SK-N-SH (cell line): ENCODE measurements at regions not wholly inside any gene's neighbourhood (a gene's known extent, or its start where the extent isn't known, plus 50 kb on each side); places are given as distances from the start of the nearest gene placed in this dataset.

Source experiments
- CTCF ChIA-PET: fragments of 300-600, 350-600 bp; formaldehyde crosslinking; extraction: SDS; loops from one replicate; lab custom pipeline; 2021; lab: Yijun Ruan, JAX
- POLR2A ChIA-PET: fragments of 350-600 bp; sonication (Branson Sonifier 250); formaldehyde crosslinking; extraction: SDS; loops from one replicate; lab custom pipeline; 2020; ENCODE audit warnings: antibody characterized with exemption, inconsistent platforms; lab: Yijun Ruan, JAX
- DNase-seq: peaks from one replicate; pipeline ENCODE4 v3.0.0; 2012
- H2AFZ ChIP-seq: fragments of 200-600 bp; sonication (generic); 2 replicates; pipeline ENCODE4 v1.8.1; 2016; ENCODE audit warnings: antibody characterized with exemption, mild to moderate bottlenecking, low read depth
- H3F3A ChIP-seq: fragments of 200-600 bp; sonication (generic); replicated peaks from 2 replicates; pipeline ENCODE3; 2016; ENCODE audit warnings: antibody characterized with exemption, mild to moderate bottlenecking; ENCODE audit not compliant: insufficient read depth
- H3K27ac ChIP-seq, 2 experiments: fragments of 200-500 bp in 1 of 2; fragments of 200-600 bp in 1 of 2; sonication (Bioruptor generic) in 1 of 2; sonication (generic), shearing (Covaris generic) in 1 of 2; 2 replicates each; pipeline versions ENCODE4 v1.5.1 to v1.6.1; 2014 to 2016; ENCODE audit warnings: low read depth in 2 of 2, inconsistent platforms in 1 of 2, low read length in 1 of 2, mild to moderate bottlenecking in 1 of 2, mixed read lengths in 1 of 2
- H3K27me3 ChIP-seq: fragments of 200-600 bp; sonication (generic), shearing (Covaris generic); 2 replicates; pipeline ENCODE4 v1.6.1; 2016; ENCODE audit warnings: mixed run types; ENCODE audit not compliant: insufficient read depth
- H3K36me3 ChIP-seq, 2 experiments: fragments of 200-500 bp in 1 of 2; fragments of 200-600 bp in 1 of 2; sonication (Bioruptor generic) in 1 of 2; sonication (generic) in 1 of 2; replicated peaks in 1 of 2; 2 replicates each; pipeline versions ENCODE3 to v1.5.1; 2014 to 2016; ENCODE audit warnings: low read length in 1 of 2, mild to moderate bottlenecking in 1 of 2; ENCODE audit not compliant: insufficient read depth in 2 of 2, control insufficient read depth in 1 of 2
- H3K4me1 ChIP-seq, 2 experiments: fragments of 200-500 bp in 1 of 2; fragments of 200-600 bp in 1 of 2; sonication (Bioruptor generic) in 1 of 2; sonication (generic), shearing (Covaris generic) in 1 of 2; 2 replicates each; pipeline versions ENCODE4 v1.5.1 to v1.6.1; 2014 to 2016; ENCODE audit warnings: low read depth in 1 of 2, low read length in 1 of 2, mixed run types in 1 of 2; ENCODE audit not compliant: insufficient read depth in 2 of 2, control insufficient read depth in 1 of 2
- H3K4me2 ChIP-seq: fragments of 200-600 bp; sonication (generic), shearing (Covaris generic); 2 replicates; pipeline ENCODE4 v1.6.1; 2017; ENCODE audit warnings: mixed run types
- H3K4me3 ChIP-seq, 2 experiments: fragments of 200-500 bp in 1 of 2; fragments of 200-600 bp in 1 of 2; sonication (Bioruptor generic) in 1 of 2; sonication (generic), shearing (Covaris generic) in 1 of 2; 2 replicates each; pipeline versions ENCODE4 v1.5.1 to v1.8.1; 2014 to 2016; ENCODE audit warnings: low read depth in 2 of 2, inconsistent platforms in 1 of 2, low read length in 1 of 2, mild to moderate bottlenecking in 1 of 2, mixed read lengths in 1 of 2, moderate library complexity in 1 of 2
- H3K79me2 ChIP-seq: fragments of 200-600 bp; sonication (generic); 2 replicates; pipeline ENCODE4 v1.8.1; 2017; ENCODE audit warnings: mild to moderate bottlenecking; ENCODE audit not compliant: insufficient read depth
- H3K9ac ChIP-seq: fragments of 200-600 bp; sonication (generic); 2 replicates; pipeline ENCODE4 v1.6.1; 2017; ENCODE audit warnings: mixed run types
- H3K9me2 ChIP-seq: fragments of 200-600 bp; sonication (generic); 2 replicates; pipeline ENCODE4 v1.6.1; 2017; ENCODE audit warnings: mixed run types
- H3K9me3 ChIP-seq: fragments of 200-600 bp; sonication (generic); 2 replicates; pipeline ENCODE4 v1.6.1; 2017; ENCODE audit warnings: mixed run types, mild to moderate bottlenecking, moderate library complexity
- H4K20me1 ChIP-seq: fragments of 200-600 bp; sonication (generic); 2 replicates; pipeline ENCODE4 v1.6.1; 2017; ENCODE audit warnings: mild to moderate bottlenecking, mixed run types; ENCODE audit not compliant: insufficient read depth
- CHD2 ChIP-seq: fragments of 150-350 bp; IDR thresholded peaks from 2 replicates; pipeline ENCODE4 v1.6.1; 2018; ENCODE audit warnings: low read length; ENCODE audit not compliant: partially characterized antibody
- CTCF ChIP-seq: fragments of 200-600 bp; sonication (generic); IDR thresholded peaks from 2 replicates; pipeline ENCODE4 v1.6.1; 2017; ENCODE audit warnings: antibody characterized with exemption, mild to moderate bottlenecking, moderate library complexity
- ELF1 ChIP-seq: IDR thresholded peaks from 2 replicates; pipeline ENCODE4 v1.4.0; 2012
- FOXJ3 ChIP-seq: sonication (generic); formaldehyde crosslinking; IDR thresholded peaks from 2 replicates; pipeline ENCODE4 v1.5.1; 2020; ENCODE audit warnings: mild to moderate bottlenecking, missing genetic modification reagents
- GABPA ChIP-seq: IDR thresholded peaks from 2 replicates; pipeline ENCODE4 v1.4.0; 2012; ENCODE audit warnings: low read depth, mild to moderate bottlenecking
- GATA2 ChIP-seq: sonication (generic); formaldehyde crosslinking; IDR thresholded peaks from 2 replicates; pipeline ENCODE4 v1.5.0; 2020; ENCODE audit warnings: mild to moderate bottlenecking, missing genetic modification reagents
- IRF3 ChIP-seq: fragments of 150-350 bp; IDR thresholded peaks from 2 replicates; pipeline ENCODE4 v1.6.1; 2016; ENCODE audit warnings: mild to moderate bottlenecking, low read depth, low read length
- JUND ChIP-seq: IDR thresholded peaks from 2 replicates; pipeline ENCODE4 v1.4.0; 2012
- MEF2A ChIP-seq: IDR thresholded peaks from 2 replicates; pipeline ENCODE4 v1.4.0; 2012; ENCODE audit warnings: low read depth, borderline replicate concordance
- PBX3 ChIP-seq: IDR thresholded peaks from 2 replicates; pipeline ENCODE4; 2012
- REST ChIP-seq: IDR thresholded peaks from 2 replicates; pipeline ENCODE4 v1.6.1; 2012; ENCODE audit warnings: mild to moderate bottlenecking, low read depth, low read length, moderate library complexity
- RXRA ChIP-seq: IDR thresholded peaks from 2 replicates; pipeline ENCODE4 v1.4.0; 2012; ENCODE audit warnings: low read depth, mild to moderate bottlenecking, borderline replicate concordance
- SMC3 ChIP-seq: IDR thresholded peaks from 2 replicates; pipeline ENCODE4 v1.6.1; 2012; ENCODE audit warnings: low read depth, low read length, improper control_type of control experiment
- TEAD4 ChIP-seq: IDR thresholded peaks from 2 replicates; pipeline ENCODE4 v1.4.0; 2012; ENCODE audit warnings: mild to moderate bottlenecking, borderline replicate concordance; ENCODE audit not compliant: insufficient read depth
- USF2 ChIP-seq: fragments of 150-350 bp; IDR thresholded peaks from 2 replicates; pipeline ENCODE4 v1.6.1; 2017; ENCODE audit warnings: antibody characterized with exemption, low read length, low read depth, borderline replicate concordance
- ZBTB33 ChIP-seq: IDR thresholded peaks from 2 replicates; pipeline ENCODE4 v1.4.0; 2012; ENCODE audit warnings: low read depth, borderline replicate concordance
- WGBS: methylation state at CpG from one replicate; pipeline ENCODE4 v1.1.6; 2017; ENCODE audit warnings: low lambda C conversion rate; 5-methylcytosine and 5-hydroxymethylcytosine counted together

- TF ChIP-seq MEF2A (no peak), USF2 (no peak), ZBTB33 (no peak), RXRA (no peak), CHD2 (no peak), ELF1 (no peak), IRF3 (no peak), CTCF (no peak), SMC3 (no peak), PBX3 (no peak), JUND (no peak), FOXJ3 (CRISPR knock-in tag) (no peak), GATA2 (CRISPR knock-in tag) (no peak), REST (no peak), GABPA (no peak), TEAD4 (no peak)
- WGBS = 76% methylated on average over 2 of the region's 2 CpGs
- Histone ChIP-seq H3K27me3 (no peaks in the 10 kb centered on the region), H3K4me1 (peaks cover 0 to 16% of the 10 kb centered on the region in 2 experiments; a peak in 2 of 4 replicates), H3K9me2 (no peaks in the 10 kb centered on the region), H3F3A (peaks cover 23% of the 10 kb centered on the region), H3K4me3 (no peak overlapping the region), H3K79me2 (no peaks in the 10 kb centered on the region), H3K9me3 (no peaks in the 10 kb centered on the region), H4K20me1 (no peaks in the 10 kb centered on the region), H3K4me2 (no peak overlapping the region), H3K36me3 (no peaks in the 10 kb centered on the region), H2AFZ (no peak overlapping the region), H3K27ac (no peak overlapping the region), H3K9ac (no peak overlapping the region)
- no peak for DNase-seq
- POLR2A ChIA-PET = interaction anchor here (0.6 kb wide), 1 partner anchor 603 kb away, joined by 3 read pairs; no protein-coding TSS in a partner anchor
- CTCF ChIA-PET = interaction anchor here (1.2 to 1.8 kb wide), 2 partner anchors 23 to 35 kb away, joined by 3 to 4 read pairs; no protein-coding TSS in a partner anchor
Measured at GRCh38 chr17:71496552-71496951, 624.3 kb upstream of the SOX9 start.
